ENCODE measurements at regions not wholly inside any gene's neighbourhood (a gene's known extent, or its start where the extent isn't known, plus 50 kb on each side); places are given as distances from the start of the nearest gene placed in this dataset.

- Histone ChIP-seq H3K9me2 (no peaks in the 10 kb centered on the region), H4K20me1 (ENCODE audit: insufficient read depth) (no peaks in the 10 kb centered on the region), H2AFZ (ENCODE audit: low read depth) (no peak overlapping the region), H3K79me2 (ENCODE audit: insufficient read depth) (no peaks in the 10 kb centered on the region), H3F3A (replicated peaks; ENCODE audit: insufficient read depth) (no peaks in the 10 kb centered on the region), H3K4me2 (no peak overlapping the region), H3K27me3 (ENCODE audit: insufficient read depth) (no peaks in the 10 kb centered on the region), H3K9me3 (no peaks in the 10 kb centered on the region), H3K36me3 (replicated peaks in 1 of 2; ENCODE audit: control insufficient read depth in 1 of 2, insufficient read depth in 2 of 2, low read length in 1 of 2) (no peaks in the 10 kb centered on the region), H3K27ac (ENCODE audit: low read depth in 2 of 2, low read length in 1 of 2) (no peak overlapping the region), H3K9ac (no peak overlapping the region), H3K4me1 (ENCODE audit: control insufficient read depth in 1 of 2, insufficient read depth in 2 of 2, low read depth in 1 of 2, low read length in 1 of 2) (peaks cover 0 to 10% of the 10 kb centered on the region in 2 experiments; a peak in 1 of 4 replicates), H3K4me3 (ENCODE audit: low read depth in 2 of 2, low read length in 1 of 2) (no peak overlapping the region)
- ChIA-PET CTCF (interaction anchor here (1.3 kb wide), 1 partner anchor 15 kb away, joined by 3 read pairs; no protein-coding TSS in a partner anchor), POLR2A (no interaction called here)
- no peak for TF ChIP-seq ZBTB33 (IDR thresholded peaks at IDR 0.05; ENCODE audit: borderline replicate concordance, low read depth)
- TF ChIP-seq FOXM1 (IDR thresholded peaks at IDR 0.05; ENCODE audit: low read depth), result no peak
- TF ChIP-seq NRF1 (IDR thresholded peaks at IDR 0.05; ENCODE audit: low read depth, low read length), result no peak
- no peak for TF ChIP-seq MEF2A (IDR thresholded peaks at IDR 0.05; ENCODE audit: borderline replicate concordance, low read depth)
- TF ChIP-seq REST (IDR thresholded peaks at IDR 0.05; ENCODE audit: low read depth, low read length), result no peak
- no peak for TF ChIP-seq USF2 (IDR thresholded peaks at IDR 0.05; ENCODE audit: borderline replicate concordance, low read depth, low read length)
- TF ChIP-seq SIN3A (IDR thresholded peaks at IDR 0.05; ENCODE audit: borderline replicate concordance, low read depth, low read length), result no peak
- TF ChIP-seq MAX (IDR thresholded peaks at IDR 0.05; ENCODE audit: low read depth), result no peak
- no peak for TF ChIP-seq ELF1 (IDR thresholded peaks at IDR 0.05)
- TF ChIP-seq JUND (IDR thresholded peaks at IDR 0.05), result no peak
- TF ChIP-seq GABPA (IDR thresholded peaks at IDR 0.05; ENCODE audit: low read depth), result no peak
- no peak for TF ChIP-seq EP300 (IDR thresholded peaks at IDR 0.05; ENCODE audit: borderline replicate concordance in 1 of 2, low read depth in 1 of 2, low read length in 1 of 2)
- TF ChIP-seq MXI1 (IDR thresholded peaks at IDR 0.05; ENCODE audit: low read depth, low read length), result no peak
- WGBS (ENCODE audit: low lambda C conversion rate), result 65% methylated on average over 14 of the region's 14 CpGs
- DNase-seq, result no peak
These were observed 133.5 kb upstream of the ALKAL2 start for GRCh38 chr2:421406-421805.
